ENCODE measurements at regions not wholly inside any gene's neighbourhood (a gene's known extent, or its start where the extent isn't known, plus 50 kb on each side); places are given as distances from the start of the nearest gene placed in this dataset.
"Not testable (repeated sequence)": the region's sequence is repeated elsewhere in the genome, so short reads cannot be mapped to it uniquely, and the experiment has no call there.

GRCh38 chr17:77331301-77331864 is 190.6 kb downstream of the SEC14L1 start:
- in situ Hi-C loops (cut with MboI; ENCODE audit: low pct_unique_long_range_greater_than_20kb, low sequenced_read_pairs, unreplicated experiment): loop anchor here (25.0 kb wide), 1 partner anchor 681 kb away; no protein-coding TSS in a partner anchor
- peak; percentile 94 for TF ChIP-seq CTCF (IDR thresholded peaks at IDR 0.05; ENCODE audit: extremely low read depth, insufficient read depth, missing control alignments)
- DNase-seq (ENCODE audit: low spot score): peak; percentile 89

GRCh38 chr17:77332034-77332971 is 191.5 kb downstream of the SEC14L1 start:
- in situ Hi-C loops (cut with MboI; ENCODE audit: low pct_unique_long_range_greater_than_20kb, low sequenced_read_pairs, unreplicated experiment): loop anchor here (25.0 kb wide), 1 partner anchor 680 kb away; no protein-coding TSS in a partner anchor
- no peak for DNase-seq (ENCODE audit: low spot score)
- TF ChIP-seq CTCF (IDR thresholded peaks at IDR 0.05; ENCODE audit: extremely low read depth, insufficient read depth, missing control alignments): no peak

GRCh38 chr17:77332981-77333685 is 192.4 kb downstream of the SEC14L1 start:
- in situ Hi-C loops (cut with MboI; ENCODE audit: low pct_unique_long_range_greater_than_20kb, low sequenced_read_pairs, unreplicated experiment): loop anchor here (25.0 kb wide), 1 partner anchor 679 kb away; no protein-coding TSS in a partner anchor
- DNase-seq (ENCODE audit: low spot score): no peak
- TF ChIP-seq CTCF (IDR thresholded peaks at IDR 0.05; ENCODE audit: extremely low read depth, insufficient read depth, missing control alignments): no peak

- TF ChIP-seq CTCF (IDR thresholded peaks at IDR 0.05; ENCODE audit: extremely low read depth, insufficient read depth, missing control alignments): no peak
- in situ Hi-C loops (cut with MboI; ENCODE audit: low pct_unique_long_range_greater_than_20kb, low sequenced_read_pairs, unreplicated experiment): loop anchor here (25.0 kb wide), 1 partner anchor 675 kb away; no protein-coding TSS in a partner anchor
- no peak for DNase-seq (ENCODE audit: low spot score)
Observed at GRCh38 chr17:77337150-77337549, 196.4 kb downstream of the SEC14L1 start.

- TF ChIP-seq CTCF (IDR thresholded peaks at IDR 0.05; ENCODE audit: extremely low read depth, insufficient read depth, missing control alignments): no peak
Observed at GRCh38 chr17:77341069-77341541, 200.3 kb downstream of the SEC14L1 start.

GRCh38 chr17:77342656-77342990 is 201.9 kb downstream of the SEC14L1 start:
- in situ Hi-C loops (cut with MboI; ENCODE audit: low pct_unique_long_range_greater_than_20kb, low sequenced_read_pairs, unreplicated experiment): loop anchor here (25.0 kb wide), 1 partner anchor 670 kb away; no protein-coding TSS in a partner anchor
- DNase-seq (ENCODE audit: low spot score): not testable (repeated sequence)

More at GRCh38 chr17:77341069-77341541, 200.3 kb downstream of the SEC14L1 start:
- in situ Hi-C loops (cut with MboI; ENCODE audit: low pct_unique_long_range_greater_than_20kb, low sequenced_read_pairs, unreplicated experiment): loop anchor here (25.0 kb wide), 1 partner anchor 671 kb away; no protein-coding TSS in a partner anchor
- no peak for DNase-seq (ENCODE audit: low spot score)

All from GM13977 (cell line).